ENCODE measurements at regions not wholly inside any gene's neighbourhood (a gene's known extent, or its start where the extent isn't known, plus 50 kb on each side); places are given as distances from the start of the nearest gene placed in this dataset.

GRCh38 chr20:55159230-55159629 is 683.8 kb downstream of the DOK5 start:
- TF ChIP-seq CTCF (IDR thresholded peaks at IDR 0.05; ENCODE audit: low read depth, low read length) (no peak), POLR2A (IDR thresholded peaks at IDR 0.05; ENCODE audit: extremely low read depth, insufficient read length) (no peak), MYC (IDR thresholded peaks at IDR 0.05; ENCODE audit: low read depth, low read length) (no peak)
